ENCODE measurements at regions not wholly inside any gene's neighbourhood (a gene's known extent, or its start where the extent isn't known, plus 50 kb on each side); places are given as distances from the start of the nearest gene placed in this dataset.

GRCh38 chr16:80100846-80101451 lies 439.8 kb upstream of the DYNLRB2 start:
- TF ChIP-seq RARB (CRISPR knock-in tag; IDR thresholded peaks at IDR 0.05) (no peak), ZNF70 (CRISPR knock-in tag; IDR thresholded peaks at IDR 0.05) (no peak), ZNF565 (CRISPR knock-in tag; conservative IDR thresholded peaks at IDR 0.05; ENCODE audit: low read depth) (no peak), CSRNP3 (CRISPR knock-in tag; IDR thresholded peaks at IDR 0.05) (no peak), OSR1 (CRISPR knock-in tag; IDR thresholded peaks at IDR 0.05) (no peak), CREB5 (CRISPR knock-in tag; IDR thresholded peaks at IDR 0.05; ENCODE audit: low read depth) (no peak), CSDC2 (CRISPR knock-in tag; IDR thresholded peaks at IDR 0.05) (no peak), ISL1 (CRISPR knock-in tag; IDR thresholded peaks at IDR 0.05) (no peak), PPARA (CRISPR knock-in tag; IDR thresholded peaks at IDR 0.05; ENCODE audit: borderline replicate concordance) (no peak), GLIS3 (CRISPR knock-in tag; IDR thresholded peaks at IDR 0.05) (no peak), POU6F1 (CRISPR knock-in tag; IDR thresholded peaks at IDR 0.05; ENCODE audit: borderline replicate concordance, low read depth) (no peak), ARNTL (CRISPR knock-in tag; IDR thresholded peaks at IDR 0.05; ENCODE audit: borderline replicate concordance, low read depth) (no peak), TCF4 (CRISPR knock-in tag; IDR thresholded peaks at IDR 0.05; ENCODE audit: borderline replicate concordance) (no peak), ZNF8 (CRISPR knock-in tag; IDR thresholded peaks at IDR 0.05) (no peak)

GRCh38 chr16:80100186-80100585 lies 440.6 kb upstream of the DYNLRB2 start:
- ATAC-seq = no peak
- TF ChIP-seq ZNF70 (CRISPR knock-in tag; IDR thresholded peaks at IDR 0.05) (no peak), ZC3H10 (CRISPR knock-in tag; IDR thresholded peaks at IDR 0.05) (no peak), CSRNP3 (CRISPR knock-in tag; IDR thresholded peaks at IDR 0.05) (no peak), SNAI2 (CRISPR knock-in tag; IDR thresholded peaks at IDR 0.05) (no peak), PPARA (CRISPR knock-in tag; IDR thresholded peaks at IDR 0.05; ENCODE audit: borderline replicate concordance) (no peak), PATZ1 (CRISPR knock-in tag; IDR thresholded peaks at IDR 0.05; ENCODE audit: borderline replicate concordance) (no peak), CSDC2 (CRISPR knock-in tag; IDR thresholded peaks at IDR 0.05) (no peak)

More at GRCh38 chr16:80100846-80101451, 439.8 kb upstream of the DYNLRB2 start:
- no peak for ATAC-seq

GRCh38 chr16:80097098-80097497 lies 443.7 kb upstream of the DYNLRB2 start:
- TF ChIP-seq TCF4 (CRISPR knock-in tag; IDR thresholded peaks at IDR 0.05; ENCODE audit: borderline replicate concordance) (no peak), CREB5 (CRISPR knock-in tag; IDR thresholded peaks at IDR 0.05; ENCODE audit: low read depth) (no peak), CSRNP3 (CRISPR knock-in tag; IDR thresholded peaks at IDR 0.05) (no peak), ZC3H10 (CRISPR knock-in tag; IDR thresholded peaks at IDR 0.05) (no peak)
- ATAC-seq = no peak
